PC-3 (cell line): ENCODE measurements at regions not wholly inside any gene's neighbourhood (a gene's known extent, or its start where the extent isn't known, plus 50 kb on each side); places are given as distances from the start of the nearest gene placed in this dataset.

Source experiments
- CTCF ChIP-seq: fragments of 300-600 bp; sonication (generic); conservative IDR thresholded peaks from 2 replicates; pipeline ENCODE4 v1.5.1; 2017; ENCODE audit warnings: antibody characterized with exemption, low read depth, mild to moderate bottlenecking, low read length
- EZH2 ChIP-seq: fragments of 300-600 bp; sonication (generic); IDR thresholded peaks from one replicate; pipeline ENCODE4 v1.6.1; 2017; ENCODE audit warnings: antibody characterized with exemption, mild to moderate bottlenecking, low read length; ENCODE audit not compliant: unreplicated experiment
- EZH2phosphoT487 ChIP-seq: fragments of 300-600 bp; sonication (generic); IDR thresholded peaks from 2 replicates; pipeline ENCODE4 v1.6.1; 2018; ENCODE audit warnings: mild to moderate bottlenecking, antibody characterized with exemption, low read length, borderline replicate concordance

GRCh38 chr2:847669-848068 lies 103.0 kb upstream of the SNTG2 start:
- TF ChIP-seq CTCF (no peak), EZH2phosphoT487 (no peak), EZH2 (no peak)
